ENCODE measurements at regions not wholly inside any gene's neighbourhood (a gene's known extent, or its start where the extent isn't known, plus 50 kb on each side); places are given as distances from the start of the nearest gene placed in this dataset.
"Not testable (repeated sequence)": the region's sequence is repeated elsewhere in the genome, so short reads cannot be mapped to it uniquely, and the experiment has no call there.

DNA sequence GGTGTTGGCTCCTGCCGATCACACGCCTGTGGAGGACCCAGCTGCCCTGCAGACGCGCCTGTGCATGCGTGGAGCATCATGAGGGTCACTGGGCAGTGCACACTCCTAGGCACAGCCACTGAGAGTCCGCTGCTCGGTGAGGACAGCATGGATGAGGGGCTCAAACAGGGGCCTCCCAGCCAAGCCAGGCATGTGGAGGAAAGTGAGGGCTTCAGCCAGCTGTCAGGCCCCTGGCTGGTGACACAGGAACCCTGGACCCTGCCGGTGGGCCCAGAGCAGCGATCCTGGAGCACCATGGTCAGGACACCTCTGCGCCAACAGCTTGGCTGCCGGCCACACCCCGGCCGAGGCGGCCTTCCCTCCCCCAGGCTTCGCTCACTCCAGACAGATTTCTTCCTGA lies 171.2 kb downstream of the RTP5 start:
- H3K79me2 ChIP-seq (ENCODE audit: insufficient read depth, low read depth): no peaks in the 10 kb centered on the region
- no peak overlapping the region for H3K27ac ChIP-seq
- H3K4me2 ChIP-seq: no peak overlapping the region
- H3K9ac ChIP-seq: no peak overlapping the region
- no peaks in the 10 kb centered on the region for H4K20me1 ChIP-seq (ENCODE audit: insufficient read depth)
- peaks cover 19% of the 10 kb centered on the region; the same call in 1 of the 2 replicates for H3K27me3 ChIP-seq (ENCODE audit: insufficient read depth, low read depth)
- TF ChIP-seq, protein P1, sequence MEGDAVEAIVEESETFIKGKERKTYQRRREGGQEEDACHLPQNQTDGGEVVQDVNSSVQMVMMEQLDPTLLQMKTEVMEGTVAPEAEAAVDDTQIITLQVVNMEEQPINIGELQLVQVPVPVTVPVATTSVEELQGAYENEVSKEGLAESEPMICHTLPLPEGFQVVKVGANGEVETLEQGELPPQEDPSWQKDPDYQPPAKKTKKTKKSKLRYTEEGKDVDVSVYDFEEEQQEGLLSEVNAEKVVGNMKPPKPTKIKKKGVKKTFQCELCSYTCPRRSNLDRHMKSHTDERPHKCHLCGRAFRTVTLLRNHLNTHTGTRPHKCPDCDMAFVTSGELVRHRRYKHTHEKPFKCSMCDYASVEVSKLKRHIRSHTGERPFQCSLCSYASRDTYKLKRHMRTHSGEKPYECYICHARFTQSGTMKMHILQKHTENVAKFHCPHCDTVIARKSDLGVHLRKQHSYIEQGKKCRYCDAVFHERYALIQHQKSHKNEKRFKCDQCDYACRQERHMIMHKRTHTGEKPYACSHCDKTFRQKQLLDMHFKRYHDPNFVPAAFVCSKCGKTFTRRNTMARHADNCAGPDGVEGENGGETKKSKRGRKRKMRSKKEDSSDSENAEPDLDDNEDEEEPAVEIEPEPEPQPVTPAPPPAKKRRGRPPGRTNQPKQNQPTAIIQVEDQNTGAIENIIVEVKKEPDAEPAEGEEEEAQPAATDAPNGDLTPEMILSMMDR (conservative IDR thresholded peaks at IDR 0.05; ENCODE audit: low read depth, low read length): no peak
- H3K36me3 ChIP-seq (ENCODE audit: insufficient read depth): no peaks in the 10 kb centered on the region
- no peak overlapping the region for H3K4me3 ChIP-seq (IDR thresholded peaks at IDR 0.05; ENCODE audit: insufficient read depth, low read depth, low read length)
- no peak overlapping the region for H2AFZ ChIP-seq (ENCODE audit: low read depth)
- H3K4me1 ChIP-seq (ENCODE audit: low read depth, poor library complexity, severe bottlenecking): no peaks in the 10 kb centered on the region

DNA sequence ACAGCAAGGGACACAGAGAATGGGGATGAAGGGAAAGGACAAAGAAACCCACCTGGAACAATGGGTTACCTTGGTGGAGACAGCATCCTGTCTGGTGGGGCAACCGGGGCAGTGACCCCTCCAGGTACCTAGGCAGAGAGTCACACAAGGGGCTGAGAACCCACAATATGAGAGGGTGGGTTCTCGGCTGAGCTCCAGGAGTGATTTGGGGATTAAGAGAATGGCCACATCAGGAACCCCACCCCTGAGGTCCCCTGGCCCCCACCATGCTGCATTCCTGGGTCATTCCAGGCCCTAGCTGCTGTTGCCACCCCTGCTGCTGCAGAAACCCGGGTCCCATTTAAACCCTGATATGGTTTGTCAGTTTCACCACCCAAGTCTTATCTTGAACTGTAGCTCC lies 172.3 kb downstream of the RTP5 start:
- no peaks in the 10 kb centered on the region for H3K36me3 ChIP-seq (ENCODE audit: insufficient read depth)
- H3K79me2 ChIP-seq (ENCODE audit: insufficient read depth, low read depth): no peaks in the 10 kb centered on the region

DNA sequence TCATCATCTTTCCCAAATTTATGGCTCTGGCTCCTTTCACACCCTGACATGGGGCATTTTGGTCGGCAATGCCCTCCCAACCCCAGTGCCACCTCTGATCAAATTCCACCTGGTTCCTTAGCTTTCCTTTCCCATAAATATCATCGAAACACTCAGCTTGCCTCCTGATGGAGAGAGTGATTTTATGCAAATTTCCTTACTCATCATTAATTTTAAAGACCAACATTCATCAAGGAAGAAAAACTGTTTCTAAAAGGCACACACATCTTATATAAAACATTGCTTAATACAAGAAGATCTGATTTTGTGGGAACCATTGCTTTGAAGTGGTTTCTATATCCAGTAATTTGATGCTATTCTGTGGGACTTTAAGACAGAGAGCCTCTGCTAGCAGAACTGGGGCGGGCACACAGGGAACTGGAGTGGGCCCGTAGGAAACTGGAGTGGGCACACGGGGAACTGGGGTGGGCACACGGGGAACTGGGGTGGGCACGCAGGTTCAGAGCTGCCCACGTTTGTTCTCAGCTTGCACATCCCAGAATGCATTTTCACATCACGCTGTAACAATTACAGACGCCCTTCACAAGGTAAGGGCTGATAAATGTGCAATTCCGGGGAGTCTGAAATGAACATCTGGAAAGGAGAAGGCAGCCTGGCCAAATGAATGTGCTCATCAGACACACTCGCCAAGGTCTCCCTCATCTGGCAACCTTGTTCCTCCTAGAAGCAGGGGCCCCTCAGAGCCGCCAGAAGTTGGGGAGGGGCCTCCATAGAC lies 174.2 kb downstream of the RTP5 start:
- no peak overlapping the region for H3K27ac ChIP-seq
- no peak overlapping the region for H3K9ac ChIP-seq
- H4K20me1 ChIP-seq (ENCODE audit: insufficient read depth): no peaks in the 10 kb centered on the region
- no peak overlapping the region for H2AFZ ChIP-seq (ENCODE audit: low read depth)
- H3K4me1 ChIP-seq (ENCODE audit: low read depth, poor library complexity, severe bottlenecking): no peaks in the 10 kb centered on the region
- TF ChIP-seq, protein P1 (conservative IDR thresholded peaks at IDR 0.05; ENCODE audit: low read depth, low read length): no peak
- no peaks in the 10 kb centered on the region for H3K36me3 ChIP-seq (ENCODE audit: insufficient read depth)
- H3K4me2 ChIP-seq: no peak overlapping the region
- H3K79me2 ChIP-seq (ENCODE audit: insufficient read depth, low read depth): no peaks in the 10 kb centered on the region
- H3K27me3 ChIP-seq (ENCODE audit: insufficient read depth, low read depth): peaks cover 3% of the 10 kb centered on the region; the same call in 1 of the 2 replicates
- no peak overlapping the region for H3K4me3 ChIP-seq (IDR thresholded peaks at IDR 0.05; ENCODE audit: insufficient read depth, low read depth, low read length)

More for the DNA sequence above, 172.3 kb downstream of the RTP5 start:
- Histone ChIP-seq H3K9ac (no peak overlapping the region), H4K20me1 (ENCODE audit: insufficient read depth) (no peaks in the 10 kb centered on the region), H3K4me3 (IDR thresholded peaks at IDR 0.05; ENCODE audit: insufficient read depth, low read depth, low read length) (no peak overlapping the region), H3K27me3 (ENCODE audit: insufficient read depth, low read depth) (peaks cover 17% of the 10 kb centered on the region; the same call in 1 of the 2 replicates), H3K4me2 (no peak overlapping the region), H3K4me1 (ENCODE audit: low read depth, poor library complexity, severe bottlenecking) (no peaks in the 10 kb centered on the region), H3K27ac (no peak overlapping the region), H2AFZ (ENCODE audit: low read depth) (no peak overlapping the region)
- TF ChIP-seq, protein P1 (conservative IDR thresholded peaks at IDR 0.05; ENCODE audit: low read depth, low read length): no peak

DNA sequence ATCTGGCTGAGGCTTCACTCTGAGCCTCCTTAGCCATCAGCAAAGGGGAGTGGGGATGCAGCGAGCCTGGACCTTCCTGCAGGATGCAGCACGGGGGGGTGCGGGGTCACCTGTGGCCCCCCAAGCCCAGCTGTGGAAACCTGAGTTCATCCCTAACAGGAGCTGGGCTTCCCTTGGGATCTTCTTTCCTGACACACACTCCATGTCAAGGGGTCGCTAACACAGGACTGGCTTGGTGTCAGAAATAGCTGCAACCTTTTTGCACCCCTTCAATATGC lies 174.7 kb downstream of the RTP5 start:
- Histone ChIP-seq H3K4me1 (ENCODE audit: low read depth, poor library complexity, severe bottlenecking) (no peaks in the 10 kb centered on the region), H3K4me3 (IDR thresholded peaks at IDR 0.05; ENCODE audit: insufficient read depth, low read depth, low read length) (no peak overlapping the region), H3K4me2 (no peak overlapping the region), H3K9ac (no peak overlapping the region), H3K27ac (no peak overlapping the region), H3K27me3 (ENCODE audit: insufficient read depth, low read depth) (peaks cover 3% of the 10 kb centered on the region; the same call in 1 of the 2 replicates), H3K79me2 (ENCODE audit: insufficient read depth, low read depth) (no peaks in the 10 kb centered on the region), H4K20me1 (ENCODE audit: insufficient read depth) (no peaks in the 10 kb centered on the region), H2AFZ (ENCODE audit: low read depth) (no peak overlapping the region), H3K36me3 (ENCODE audit: insufficient read depth) (no peaks in the 10 kb centered on the region)
- TF ChIP-seq, protein P1 (conservative IDR thresholded peaks at IDR 0.05; ENCODE audit: low read depth, low read length): no peak

DNA sequence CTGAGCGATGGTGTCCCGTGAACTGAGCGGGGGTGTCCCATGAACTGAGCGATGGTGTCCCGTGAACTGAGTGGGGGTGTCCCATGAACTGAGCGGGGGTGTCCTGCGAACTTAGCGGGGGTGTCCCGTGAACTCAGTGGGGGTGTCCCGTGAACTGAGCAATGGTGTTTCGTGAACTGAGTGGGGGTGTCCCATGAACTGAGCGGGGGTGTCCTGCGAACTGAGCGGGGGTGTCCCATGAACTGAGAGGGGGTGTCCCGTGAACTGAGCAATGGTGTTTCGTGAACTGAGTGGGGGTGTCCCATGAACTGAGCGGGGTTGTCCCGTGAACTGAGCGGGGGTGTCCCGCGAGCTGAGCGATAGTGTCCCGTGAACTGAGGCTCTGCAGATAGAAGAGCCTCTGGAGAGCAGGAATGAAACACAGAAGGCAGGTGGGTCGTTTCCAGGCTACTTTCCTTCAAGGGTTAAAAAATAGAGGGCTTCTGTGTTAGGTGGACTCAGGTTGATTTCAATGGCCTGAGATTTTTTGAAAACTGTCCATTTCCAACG lies 176.1 kb downstream of the RTP5 start:
- not testable (repeated sequence) for H4K20me1 ChIP-seq (ENCODE audit: insufficient read depth); H2AFZ ChIP-seq (ENCODE audit: low read depth); H3K27me3 ChIP-seq (ENCODE audit: insufficient read depth, low read depth); H3K79me2 ChIP-seq (ENCODE audit: insufficient read depth, low read depth); H3K36me3 ChIP-seq (ENCODE audit: insufficient read depth); H3K4me1 ChIP-seq (ENCODE audit: low read depth, poor library complexity, severe bottlenecking); H3K4me2 ChIP-seq; H3K9ac ChIP-seq; H3K4me3 ChIP-seq (IDR thresholded peaks at IDR 0.05; ENCODE audit: insufficient read depth, low read depth, low read length); H3K27ac ChIP-seq
